ENCODE measurements at regions not wholly inside any gene's neighbourhood (a gene's known extent, or its start where the extent isn't known, plus 50 kb on each side); places are given as distances from the start of the nearest gene placed in this dataset.
"Not testable (repeated sequence)": the region's sequence is repeated elsewhere in the genome, so short reads cannot be mapped to it uniquely, and the experiment has no call there.

DNA sequence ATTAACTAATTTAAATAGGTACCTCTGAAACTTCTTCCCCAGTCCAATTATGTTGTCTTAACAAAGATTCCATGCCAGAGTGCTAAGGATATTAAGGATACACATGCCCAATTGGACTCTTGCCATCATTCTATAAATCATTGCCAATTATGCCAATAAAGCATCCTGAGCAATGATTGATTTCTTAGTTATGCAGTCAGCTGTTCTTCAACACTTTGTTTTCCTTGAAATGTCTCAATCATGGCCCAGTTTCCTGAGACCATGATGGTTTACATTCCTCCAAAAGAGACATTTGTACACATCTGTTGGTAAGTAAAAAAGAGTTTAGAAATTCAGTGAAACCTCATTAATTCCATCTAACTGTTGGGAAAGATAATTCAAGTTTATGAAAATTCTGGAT is 180.4 kb upstream of the PKN2 start:
- no peak overlapping the region for H3K27ac ChIP-seq

DNA sequence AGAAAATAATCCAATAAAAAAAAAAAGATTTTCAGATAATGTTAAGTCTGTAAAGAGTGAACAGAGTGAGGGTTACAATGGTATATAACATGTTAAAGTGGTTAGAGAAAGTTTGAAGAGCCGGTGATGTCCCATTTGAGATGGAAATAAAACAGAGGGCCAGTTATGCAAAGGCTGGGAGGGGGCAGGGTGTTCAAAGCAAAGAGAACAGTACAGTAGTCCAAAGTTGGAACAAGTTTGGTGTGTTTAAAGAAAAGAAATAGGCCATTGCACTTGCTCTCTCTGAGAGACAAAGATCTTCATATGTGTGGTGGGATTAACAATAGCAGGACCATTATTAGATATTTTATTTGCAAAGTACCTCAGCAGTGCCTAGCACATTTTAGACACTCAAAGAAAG is 179.5 kb upstream of the PKN2 start:
- Histone ChIP-seq H3K4me1 (no peaks in the 10 kb centered on the region), H3K36me3 (replicated peaks in 1 of 2; ENCODE audit: insufficient read depth in 1 of 2, low read depth in 2 of 2) (no peaks in the 10 kb centered on the region), H3K4me3 (no peak overlapping the region), H3K27me3 (no peaks in the 10 kb centered on the region), H3K27ac (no peak overlapping the region), H3K9me3 (no peaks in the 10 kb centered on the region)
- ATAC-seq: no peak
- intact Hi-C loops (cut with DNase I): no loop called here
- no peak for TF ChIP-seq POLR2A (IDR thresholded peaks at IDR 0.05)
- no peak for TF ChIP-seq CTCF (IDR thresholded peaks at IDR 0.05)
- no peak for DNase-seq
- WGBS, 2 donors: 85 to 100% methylated on average over 1 of the region's 1 CpG

More for the DNA sequence above, 180.4 kb upstream of the PKN2 start:
- H3K4me1 ChIP-seq: no peaks in the 10 kb centered on the region
- no peak overlapping the region for H3K4me3 ChIP-seq
- DNase-seq: no peak
- TF ChIP-seq CTCF (IDR thresholded peaks at IDR 0.05): no peak
- TF ChIP-seq POLR2A (IDR thresholded peaks at IDR 0.05): no peak
- H3K36me3 ChIP-seq (replicated peaks in 1 of 2; ENCODE audit: insufficient read depth in 1 of 2, low read depth in 2 of 2): no peaks in the 10 kb centered on the region
- no peaks in the 10 kb centered on the region for H3K9me3 ChIP-seq
- ATAC-seq: no peak
- H3K27me3 ChIP-seq: no peaks in the 10 kb centered on the region
- intact Hi-C loops (cut with DNase I): no loop called here

GRCh38 chr1:88509379-88509778 is 174.7 kb upstream of the PKN2 start:
- no peak overlapping the region for H3K4me3 ChIP-seq
- TF ChIP-seq POLR2A (IDR thresholded peaks at IDR 0.05) (no peak), CTCF (IDR thresholded peaks at IDR 0.05) (no peak)
- H3K36me3 ChIP-seq (replicated peaks in 1 of 2; ENCODE audit: insufficient read depth in 1 of 2, low read depth in 2 of 2): no peaks in the 10 kb centered on the region
- no peaks in the 10 kb centered on the region for H3K4me1 ChIP-seq
- intact Hi-C loops (cut with DNase I): no loop called here
- WGBS, 2 donors: 58 to 62% methylated on average over 3 of the region's 3 CpGs
- H3K9me3 ChIP-seq: no peaks in the 10 kb centered on the region
- ATAC-seq: no peak
- no peaks in the 10 kb centered on the region for H3K27me3 ChIP-seq
- H3K27ac ChIP-seq: no peak overlapping the region
- DNase-seq: no peak

DNA sequence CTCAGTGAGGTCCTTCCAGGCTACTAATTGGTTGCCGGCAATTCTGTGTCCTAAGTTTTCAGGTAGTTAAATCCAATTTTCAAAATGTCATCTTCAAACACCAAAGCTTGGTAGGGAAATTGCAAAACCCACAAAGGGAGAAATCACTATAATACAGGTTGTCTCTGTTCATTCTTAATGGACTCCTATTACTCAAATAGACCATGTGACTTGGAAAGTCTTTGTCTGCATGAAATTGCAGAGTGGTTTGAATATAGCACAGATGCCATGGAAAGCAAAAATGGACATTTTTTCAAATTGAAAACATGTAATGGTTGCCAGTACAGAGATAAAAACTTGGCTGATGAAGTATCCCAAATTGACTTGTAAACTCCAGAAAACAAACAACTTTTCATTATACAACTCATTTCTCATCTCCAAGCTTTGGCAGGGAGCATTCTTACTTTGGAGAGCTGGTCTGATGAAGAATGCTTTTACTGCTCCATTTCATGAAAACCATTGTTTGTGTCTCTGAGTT is 169.5 kb upstream of the PKN2 start:
- ATAC-seq (no peak), DNase-seq (no peak)
- no peaks in the 10 kb centered on the region for H3K36me3 ChIP-seq (replicated peaks in 1 of 2; ENCODE audit: insufficient read depth in 1 of 2, low read depth in 2 of 2)
- peaks cover 12% of the 10 kb centered on the region for H3K4me1 ChIP-seq
- 90 to 100% methylated on average over 1 of the region's 1 CpG for WGBS, 2 donors
- TF ChIP-seq CTCF (IDR thresholded peaks at IDR 0.05) (no peak), POLR2A (IDR thresholded peaks at IDR 0.05) (no peak)
- no peak overlapping the region for H3K4me3 ChIP-seq
- intact Hi-C loops (cut with DNase I): no loop called here
- H3K27me3 ChIP-seq: no peaks in the 10 kb centered on the region
- H3K27ac ChIP-seq: no peak overlapping the region
- no peaks in the 10 kb centered on the region for H3K9me3 ChIP-seq

DNA sequence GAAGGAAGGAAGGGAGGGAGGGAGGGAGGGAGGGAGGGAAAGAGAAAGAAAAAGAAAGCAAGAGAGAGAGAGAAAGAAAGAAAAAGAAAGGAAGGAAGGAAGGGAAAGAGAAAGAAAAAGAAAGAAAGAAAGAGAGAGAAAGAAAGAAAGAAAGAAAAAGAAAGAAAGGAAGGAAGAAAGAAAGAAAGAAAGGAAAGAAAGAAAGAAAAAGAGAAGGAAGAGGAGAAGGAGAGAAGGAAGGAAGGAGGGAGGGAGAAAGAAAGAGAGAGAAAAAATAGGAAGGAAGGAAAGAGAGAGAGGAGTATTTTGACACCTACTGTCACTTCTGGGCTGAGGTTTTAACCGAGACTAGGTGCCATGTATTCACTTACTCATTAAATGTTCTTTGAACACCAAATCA is 166.6 kb upstream of the PKN2 start:
- 88 to 93% methylated on average over 1 of the region's 1 CpG for WGBS, 2 donors
- H3K4me3 ChIP-seq: not testable (repeated sequence)

More for the DNA sequence above, 166.6 kb upstream of the PKN2 start:
- H3K27me3 ChIP-seq; H3K27ac ChIP-seq; ATAC-seq; intact Hi-C loops (cut with DNase I); H3K9me3 ChIP-seq; DNase-seq; H3K36me3 ChIP-seq (replicated peaks in 1 of 2; ENCODE audit: insufficient read depth in 1 of 2, low read depth in 2 of 2): not testable (repeated sequence)
- peaks cover 12% of the 10 kb centered on the region for H3K4me1 ChIP-seq

Measured in body of pancreas (tissue), 4 donors.